ENCODE measurements at regions not wholly inside any gene's neighbourhood (a gene's known extent, or its start where the extent isn't known, plus 50 kb on each side); places are given as distances from the start of the nearest gene placed in this dataset.

- no peaks in the 10 kb centered on the region for H3K9me3 ChIP-seq
- intact Hi-C loops (cut with DNase I; ENCODE audit: low total_unique reads), result no loop called here
- DNase-seq, result no peak
- H3K4me3 ChIP-seq, result no peak overlapping the region
- H3K4me1 ChIP-seq, result no peaks in the 10 kb centered on the region
- TF ChIP-seq POLR2A (IDR thresholded peaks at IDR 0.05), result no peak
- TF ChIP-seq CTCF (IDR thresholded peaks at IDR 0.05), result no peak
- H3K27me3 ChIP-seq, result no peaks in the 10 kb centered on the region
- H3K36me3 ChIP-seq, result no peaks in the 10 kb centered on the region
- no peak overlapping the region for H3K27ac ChIP-seq
Measured at GRCh38 chr10:62666275-62666674, 138.2 kb upstream of the ADO start.

DNA sequence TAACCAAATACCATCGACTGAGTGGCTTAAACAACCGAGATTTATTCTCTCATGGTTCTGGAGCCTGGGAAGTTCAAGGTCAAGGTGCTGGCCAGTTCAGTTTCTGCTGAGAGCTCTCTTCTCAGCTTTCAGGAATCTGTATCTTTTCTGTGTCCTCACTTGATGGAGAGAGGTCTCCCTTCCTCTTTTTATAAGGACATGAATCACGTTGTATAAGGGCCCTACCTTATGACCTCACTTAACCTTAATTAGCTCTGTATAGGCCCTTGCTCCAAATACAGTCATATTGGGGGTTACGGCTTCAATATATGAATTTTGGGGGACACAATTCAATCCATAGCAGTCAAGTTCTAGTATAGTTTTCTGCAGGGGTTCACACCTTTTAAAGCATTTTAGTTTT, 135.2 kb upstream of the ADO start:
- DNase-seq, result no peak
- intact Hi-C loops (cut with DNase I; ENCODE audit: low total_unique reads), result no loop called here
- H3K27ac ChIP-seq, result no peak overlapping the region
- no peaks in the 10 kb centered on the region for H3K36me3 ChIP-seq
- no peaks in the 10 kb centered on the region for H3K9me3 ChIP-seq
- no peak for TF ChIP-seq POLR2A (IDR thresholded peaks at IDR 0.05)
- no peaks in the 10 kb centered on the region for H3K4me1 ChIP-seq
- H3K4me3 ChIP-seq, result no peak overlapping the region
- no peaks in the 10 kb centered on the region for H3K27me3 ChIP-seq

GRCh38 chr10:62671104-62671503, 133.4 kb upstream of the ADO start:
- no peak for DNase-seq
- no peaks in the 10 kb centered on the region for H3K9me3 ChIP-seq
- no peaks in the 10 kb centered on the region for H3K4me1 ChIP-seq
- no peak overlapping the region for H3K4me3 ChIP-seq
- H3K36me3 ChIP-seq, result no peaks in the 10 kb centered on the region
- no peak for TF ChIP-seq POLR2A (IDR thresholded peaks at IDR 0.05)
- TF ChIP-seq CTCF (IDR thresholded peaks at IDR 0.05), result no peak
- no peaks in the 10 kb centered on the region for H3K27me3 ChIP-seq
- intact Hi-C loops (cut with DNase I; ENCODE audit: low total_unique reads), result no loop called here
- H3K27ac ChIP-seq, result no peak overlapping the region

- Histone ChIP-seq H3K4me1 (no peaks in the 10 kb centered on the region), H3K4me3 (no peak overlapping the region), H3K27ac (no peak overlapping the region), H3K36me3 (no peaks in the 10 kb centered on the region), H3K9me3 (no peaks in the 10 kb centered on the region), H3K27me3 (no peaks in the 10 kb centered on the region)
- no peak for TF ChIP-seq CTCF (IDR thresholded peaks at IDR 0.05)
- TF ChIP-seq POLR2A (IDR thresholded peaks at IDR 0.05), result no peak
- intact Hi-C loops (cut with DNase I; ENCODE audit: low total_unique reads), result no loop called here
- DNase-seq, result no peak
Measured at GRCh38 chr10:62681211-62681940, 123.1 kb upstream of the ADO start.

- Histone ChIP-seq H3K27ac (no peak overlapping the region), H3K27me3 (no peaks in the 10 kb centered on the region), H3K4me1 (no peaks in the 10 kb centered on the region), H3K36me3 (no peaks in the 10 kb centered on the region), H3K4me3 (no peak overlapping the region), H3K9me3 (peaks cover 0 to 3% of the 10 kb centered on the region in 2 donors)
- intact Hi-C loops (cut with DNase I; ENCODE audit: low total_unique reads), result no loop called here
- DNase-seq, result no peak
- TF ChIP-seq POLR2A (IDR thresholded peaks at IDR 0.05) (no peak), CTCF (IDR thresholded peaks at IDR 0.05) (no peak)
Measured at GRCh38 chr10:62684911-62685310, 119.6 kb upstream of the ADO start.
